ENCODE measurements at regions not wholly inside any gene's neighbourhood (a gene's known extent, or its start where the extent isn't known, plus 50 kb on each side); places are given as distances from the start of the nearest gene placed in this dataset.
"Not testable (repeated sequence)": the region's sequence is repeated elsewhere in the genome, so short reads cannot be mapped to it uniquely, and the experiment has no call there.

- DNase-seq (ENCODE audit: low read depth) = no peak
Observed at GRCh38 chr1:193437785-193438184, 251.4 kb upstream of the B3GALT2 start.

GRCh38 chr1:193437333-193437732 lies 250.9 kb upstream of the B3GALT2 start:
- in situ Hi-C loops (cut with HindIII; ENCODE audit: low pct_unique_long_range_greater_than_20kb, low sequenced_read_pairs); DNase-seq (ENCODE audit: low read depth): not testable (repeated sequence)

More at GRCh38 chr1:193437785-193438184, 251.4 kb upstream of the B3GALT2 start:
- in situ Hi-C loops (cut with HindIII; ENCODE audit: low pct_unique_long_range_greater_than_20kb, low sequenced_read_pairs) = no loop called here

GRCh38 chr1:193435781-193436180 lies 249.4 kb upstream of the B3GALT2 start:
- DNase-seq (ENCODE audit: low read depth) = no peak

DNA sequence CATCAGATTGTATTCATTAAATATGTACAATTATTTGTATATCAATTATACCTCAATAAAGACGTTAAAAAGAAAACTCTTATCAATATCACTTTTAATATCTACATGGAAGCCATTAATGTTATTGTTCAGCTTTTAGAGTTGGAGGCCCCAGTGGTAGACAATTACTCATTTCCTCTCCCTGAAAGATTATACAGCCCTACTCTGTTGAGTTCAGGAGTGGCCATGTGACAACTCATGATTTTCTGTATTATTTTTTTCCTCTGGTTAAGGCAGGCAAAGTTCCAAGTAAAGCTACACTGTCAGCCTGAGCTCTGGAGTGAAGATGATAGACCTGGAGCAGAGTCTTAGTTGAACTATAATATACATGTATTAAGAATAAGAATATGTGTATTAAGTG lies 247.9 kb upstream of the B3GALT2 start:
- in situ Hi-C loops (cut with HindIII; ENCODE audit: low pct_unique_long_range_greater_than_20kb, low sequenced_read_pairs) = no loop called here
- no peak for DNase-seq (ENCODE audit: low read depth)

More at GRCh38 chr1:193435781-193436180, 249.4 kb upstream of the B3GALT2 start:
- in situ Hi-C loops (cut with HindIII; ENCODE audit: low pct_unique_long_range_greater_than_20kb, low sequenced_read_pairs) = no loop called here

GRCh38 chr1:193433599-193433998 lies 247.2 kb upstream of the B3GALT2 start:
- in situ Hi-C loops (cut with HindIII; ENCODE audit: low pct_unique_long_range_greater_than_20kb, low sequenced_read_pairs) = no loop called here
- no peak for DNase-seq (ENCODE audit: low read depth)

- no peak for DNase-seq (ENCODE audit: low read depth)
- in situ Hi-C loops (cut with HindIII; ENCODE audit: low pct_unique_long_range_greater_than_20kb, low sequenced_read_pairs) = no loop called here
Observed at GRCh38 chr1:193432979-193433587, 246.7 kb upstream of the B3GALT2 start.

GRCh38 chr1:193431265-193431977 lies 245.0 kb upstream of the B3GALT2 start:
- in situ Hi-C loops (cut with HindIII; ENCODE audit: low pct_unique_long_range_greater_than_20kb, low sequenced_read_pairs) = no loop called here
- DNase-seq (ENCODE audit: low read depth) = peak; percentile 73

DNA sequence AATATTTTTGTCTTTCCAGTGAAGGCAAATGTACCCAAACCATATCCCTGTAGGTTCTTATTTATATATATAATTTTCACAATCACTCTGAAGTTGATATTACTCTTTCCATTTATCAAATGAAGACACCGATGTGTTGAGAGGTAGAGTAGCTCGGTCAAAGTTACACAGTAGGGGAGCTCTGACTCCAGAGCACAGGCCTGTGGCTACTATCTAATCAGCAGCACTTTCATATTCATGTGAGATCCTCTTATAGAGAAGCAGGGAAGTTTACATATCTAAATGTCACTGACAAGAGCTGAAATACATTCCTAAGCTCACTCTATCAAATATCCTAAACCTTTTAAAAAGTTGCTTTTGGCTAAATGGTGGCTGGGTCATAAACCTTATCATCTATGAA lies 241.1 kb upstream of the B3GALT2 start:
- DNase-seq (ENCODE audit: low read depth) = no peak
- in situ Hi-C loops (cut with HindIII; ENCODE audit: low pct_unique_long_range_greater_than_20kb, low sequenced_read_pairs) = no loop called here

GRCh38 chr1:193426061-193426460 lies 239.6 kb upstream of the B3GALT2 start:
- in situ Hi-C loops (cut with HindIII; ENCODE audit: low pct_unique_long_range_greater_than_20kb, low sequenced_read_pairs) = no loop called here
- no peak for DNase-seq (ENCODE audit: low read depth)

- in situ Hi-C loops (cut with HindIII; ENCODE audit: low pct_unique_long_range_greater_than_20kb, low sequenced_read_pairs) = no loop called here
- peak; percentile 70 for DNase-seq (ENCODE audit: low read depth)
Observed at GRCh38 chr1:193421487-193421886, 235.1 kb upstream of the B3GALT2 start.

GRCh38 chr1:193419295-193419694 lies 232.9 kb upstream of the B3GALT2 start:
- no peak for DNase-seq (ENCODE audit: low read depth)
- in situ Hi-C loops (cut with HindIII; ENCODE audit: low pct_unique_long_range_greater_than_20kb, low sequenced_read_pairs) = no loop called here

GRCh38 chr1:193418745-193419058 lies 232.3 kb upstream of the B3GALT2 start:
- in situ Hi-C loops (cut with HindIII; ENCODE audit: low pct_unique_long_range_greater_than_20kb, low sequenced_read_pairs) = no loop called here

GRCh38 chr1:193417945-193418744 lies 231.7 kb upstream of the B3GALT2 start:
- no peak for DNase-seq (ENCODE audit: low read depth)

More at GRCh38 chr1:193418745-193419058, 232.3 kb upstream of the B3GALT2 start:
- no peak for DNase-seq (ENCODE audit: low read depth)

DNA sequence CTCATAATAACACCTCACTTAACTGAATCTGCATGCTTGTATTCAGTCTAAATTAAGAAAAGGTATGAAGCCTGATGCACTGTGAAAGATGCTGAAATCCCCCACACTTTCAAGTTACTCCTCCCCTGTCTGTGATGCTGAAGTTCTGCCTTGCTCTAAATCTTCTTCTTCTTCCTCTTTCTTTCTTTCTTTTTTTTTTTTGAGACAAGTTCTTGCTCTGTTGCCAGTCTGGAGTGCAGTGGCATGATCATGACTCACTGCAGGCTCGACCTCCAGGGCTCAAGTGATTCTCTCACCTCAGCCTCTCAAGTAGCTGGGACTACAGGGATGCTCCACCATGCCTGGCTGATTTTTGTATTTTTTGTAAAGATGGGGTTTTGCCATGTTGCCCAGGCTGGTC lies 231.0 kb upstream of the B3GALT2 start:
- DNase-seq (ENCODE audit: low read depth) = peak; percentile 55
- in situ Hi-C loops (cut with HindIII; ENCODE audit: low pct_unique_long_range_greater_than_20kb, low sequenced_read_pairs) = no loop called here

More at GRCh38 chr1:193417945-193418744, 231.7 kb upstream of the B3GALT2 start:
- in situ Hi-C loops (cut with HindIII; ENCODE audit: low pct_unique_long_range_greater_than_20kb, low sequenced_read_pairs) = no loop called here

DNA sequence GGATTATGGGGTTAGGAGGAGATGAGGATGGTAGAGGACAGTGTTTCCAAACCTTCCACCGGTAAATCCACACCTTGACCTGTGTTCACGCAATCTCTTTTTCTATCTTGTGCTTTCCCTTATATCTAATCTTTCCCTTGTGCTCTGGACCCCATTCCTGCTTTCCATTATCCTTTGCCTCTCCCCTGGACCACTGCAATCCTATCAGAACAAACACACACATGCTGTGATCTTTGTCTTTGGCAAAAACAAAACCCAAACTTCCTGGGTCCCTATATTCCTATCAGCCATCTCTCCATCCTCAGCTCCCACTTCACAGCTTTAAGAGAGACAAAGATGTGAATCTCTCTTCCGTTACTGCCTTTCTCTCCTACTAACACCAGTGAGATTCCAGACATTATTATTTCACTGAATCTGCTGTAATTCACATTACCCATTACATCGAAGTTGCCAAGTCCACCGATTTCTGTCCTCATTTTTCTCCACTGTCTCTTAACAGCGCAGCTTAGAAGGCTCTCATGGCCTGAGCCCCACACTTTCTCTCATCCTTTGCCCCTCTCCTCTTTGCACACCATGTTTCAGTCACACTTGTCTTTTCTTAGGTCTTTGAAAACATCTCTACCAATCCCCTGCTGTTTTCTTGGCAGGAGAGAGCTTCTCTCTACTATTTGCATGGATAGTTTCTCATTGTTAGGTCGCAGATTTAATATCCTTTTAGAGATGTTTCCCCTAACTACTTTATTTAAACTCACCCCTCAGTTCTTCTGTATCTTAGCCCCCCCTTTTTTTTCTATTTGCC lies 230.0 kb upstream of the B3GALT2 start:
- no peak for DNase-seq (ENCODE audit: low read depth)
- in situ Hi-C loops (cut with HindIII; ENCODE audit: low pct_unique_long_range_greater_than_20kb, low sequenced_read_pairs) = no loop called here

DNA sequence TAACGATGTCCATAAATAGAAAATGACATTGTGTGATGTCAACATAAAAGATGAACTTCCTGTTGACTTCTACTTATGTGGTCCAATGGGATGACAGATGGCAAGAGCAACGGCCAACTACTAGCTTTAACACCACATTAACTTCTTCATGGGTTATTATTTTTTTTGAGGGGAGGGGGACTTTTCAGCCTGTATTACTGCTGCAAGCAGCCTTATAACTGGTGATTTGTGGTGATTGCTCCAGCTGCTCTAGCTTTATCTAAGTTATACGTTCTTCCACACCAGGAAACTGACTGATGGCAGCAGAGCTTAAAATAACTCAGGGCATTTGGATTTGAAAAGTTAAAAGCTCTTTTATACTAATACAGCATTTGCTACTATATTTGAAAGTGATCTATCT lies 228.8 kb upstream of the B3GALT2 start:
- DNase-seq (ENCODE audit: low read depth) = no peak
- in situ Hi-C loops (cut with HindIII; ENCODE audit: low pct_unique_long_range_greater_than_20kb, low sequenced_read_pairs) = no loop called here

DNA sequence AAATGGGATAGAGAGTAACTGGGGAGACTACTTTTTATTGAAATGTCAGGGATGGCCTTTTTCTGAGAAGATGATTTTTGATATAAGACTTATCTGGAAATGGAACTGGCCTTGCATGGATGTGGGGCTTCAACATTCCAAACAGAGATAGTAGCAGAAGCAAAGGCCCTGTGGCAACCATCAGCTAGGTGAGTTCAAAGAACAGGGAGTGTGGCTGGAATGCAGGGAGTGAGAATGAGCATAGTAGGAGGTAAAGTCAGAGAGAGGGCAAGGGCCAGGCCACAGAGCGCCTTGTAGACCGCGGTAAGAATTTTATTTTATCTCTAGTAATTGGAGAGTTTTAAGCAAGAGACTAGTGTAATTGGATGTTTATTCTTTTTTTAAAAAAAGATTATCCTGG lies 227.0 kb upstream of the B3GALT2 start:
- in situ Hi-C loops (cut with HindIII; ENCODE audit: low pct_unique_long_range_greater_than_20kb, low sequenced_read_pairs) = no loop called here
- DNase-seq (ENCODE audit: low read depth) = no peak

GRCh38 chr1:193412748-193413147 lies 226.3 kb upstream of the B3GALT2 start:
- no peak for DNase-seq (ENCODE audit: low read depth)
- in situ Hi-C loops (cut with HindIII; ENCODE audit: low pct_unique_long_range_greater_than_20kb, low sequenced_read_pairs) = no loop called here

DNA sequence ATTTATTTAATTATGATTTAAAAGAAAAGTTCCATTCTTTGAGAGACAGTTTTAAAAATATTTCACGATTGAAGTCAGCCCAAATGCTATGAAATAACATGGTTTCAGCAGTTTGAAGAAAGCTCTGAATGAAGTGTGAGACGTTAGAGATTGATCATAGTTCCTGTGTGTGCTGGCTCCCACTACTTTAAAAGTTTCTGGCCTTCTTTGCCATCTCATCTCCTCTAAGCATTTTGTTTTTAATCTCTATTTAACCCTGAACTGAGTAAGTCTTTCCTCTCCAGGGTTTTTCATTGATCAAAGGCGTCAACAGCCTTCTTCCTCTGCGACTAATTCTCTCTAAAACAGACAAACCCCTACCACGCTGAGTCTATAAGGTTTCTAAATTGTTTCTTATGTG lies 225.3 kb upstream of the B3GALT2 start:
- in situ Hi-C loops (cut with HindIII; ENCODE audit: low pct_unique_long_range_greater_than_20kb, low sequenced_read_pairs) = no loop called here
- DNase-seq (ENCODE audit: low read depth) = no peak

All from Caki2 (cell line).